ENCODE measurements at regions not wholly inside any gene's neighbourhood (a gene's known extent, or its start where the extent isn't known, plus 50 kb on each side); places are given as distances from the start of the nearest gene placed in this dataset.
"Not testable (repeated sequence)": the region's sequence is repeated elsewhere in the genome, so short reads cannot be mapped to it uniquely, and the experiment has no call there.

GRCh38 chr2:39487398-39488250 is 50.5 kb upstream of the MAP4K3 start:
- Histone ChIP-seq H3K9ac (ENCODE audit: low read depth, low read length) (0 out of 2 replicates have a peak overlapping the region, but pooled peaks have one; percentile 1), H3K27me3 (ENCODE audit: insufficient read depth, low read length) (no peaks in the 10 kb centered on the region), H3K27ac (ENCODE audit: low read length) (no peak overlapping the region), H3K9me3 (ENCODE audit: insufficient read depth, low read depth, low read length) (no peaks in the 10 kb centered on the region), H3K4me3 (ENCODE audit: low read length) (no peak overlapping the region), H3K4me1 (ENCODE audit: insufficient read depth, low read length) (peaks cover 34% of the 10 kb centered on the region; the same call in 1 of the 2 replicates), H3K36me3 (ENCODE audit: insufficient read depth, low read depth, low read length) (no peaks in the 10 kb centered on the region)

- Histone ChIP-seq H3K4me1 (ENCODE audit: insufficient read depth, low read length) (peaks cover 30% of the 10 kb centered on the region; the same call in 1 of the 2 replicates), H3K27ac (ENCODE audit: low read length) (no peak overlapping the region)
Observed at GRCh38 chr2:39488450-39488849, 51.4 kb upstream of the MAP4K3 start.

GRCh38 chr2:39490586-39490985 is 53.5 kb upstream of the MAP4K3 start:
- Histone ChIP-seq H3K9ac (ENCODE audit: low read depth, low read length) (no peak overlapping the region), H3K27me3 (ENCODE audit: insufficient read depth, low read length) (no peaks in the 10 kb centered on the region), H3K36me3 (ENCODE audit: insufficient read depth, low read depth, low read length) (no peaks in the 10 kb centered on the region), H3K4me1 (ENCODE audit: insufficient read depth, low read length) (peaks cover 13% of the 10 kb centered on the region; the same call in 1 of the 2 replicates), H3K4me3 (ENCODE audit: low read length) (no peak overlapping the region), H3K27ac (ENCODE audit: low read length) (no peak overlapping the region), H3K9me3 (ENCODE audit: insufficient read depth, low read depth, low read length) (no peaks in the 10 kb centered on the region)

More at GRCh38 chr2:39488450-39488849, 51.4 kb upstream of the MAP4K3 start:
- Histone ChIP-seq H3K9ac (ENCODE audit: low read depth, low read length) (no peak overlapping the region), H3K36me3 (ENCODE audit: insufficient read depth, low read depth, low read length) (no peaks in the 10 kb centered on the region), H3K9me3 (ENCODE audit: insufficient read depth, low read depth, low read length) (no peaks in the 10 kb centered on the region), H3K4me3 (ENCODE audit: low read length) (no peak overlapping the region), H3K27me3 (ENCODE audit: insufficient read depth, low read length) (no peaks in the 10 kb centered on the region)

- Histone ChIP-seq H3K36me3 (ENCODE audit: insufficient read depth, low read depth, low read length) (no peaks in the 10 kb centered on the region), H3K4me1 (ENCODE audit: insufficient read depth, low read length) (peaks cover 7% of the 10 kb centered on the region; the same call in 1 of the 2 replicates), H3K27ac (ENCODE audit: low read length) (no peak overlapping the region), H3K9me3 (ENCODE audit: insufficient read depth, low read depth, low read length) (no peaks in the 10 kb centered on the region), H3K27me3 (ENCODE audit: insufficient read depth, low read length) (no peaks in the 10 kb centered on the region), H3K9ac (ENCODE audit: low read depth, low read length) (no peak overlapping the region), H3K4me3 (ENCODE audit: low read length) (no peak overlapping the region)
Observed at GRCh38 chr2:39491653-39492052, 54.6 kb upstream of the MAP4K3 start.

GRCh38 chr2:39492095-39492590 is 55.1 kb upstream of the MAP4K3 start:
- no peaks in the 10 kb centered on the region for H3K27me3 ChIP-seq (ENCODE audit: insufficient read depth, low read length)
- H3K9ac ChIP-seq (ENCODE audit: low read depth, low read length) = no peak overlapping the region
- H3K36me3 ChIP-seq (ENCODE audit: insufficient read depth, low read depth, low read length) = no peaks in the 10 kb centered on the region
- no peak overlapping the region for H3K4me3 ChIP-seq (ENCODE audit: low read length)
- no peaks in the 10 kb centered on the region for H3K9me3 ChIP-seq (ENCODE audit: insufficient read depth, low read depth, low read length)
- H3K4me1 ChIP-seq (ENCODE audit: insufficient read depth, low read length) = peaks cover 7% of the 10 kb centered on the region; the same call in 1 of the 2 replicates
- H3K27ac ChIP-seq (ENCODE audit: low read length) = no peak overlapping the region

GRCh38 chr2:39492716-39493115 is 55.6 kb upstream of the MAP4K3 start:
- H3K4me3 ChIP-seq (ENCODE audit: low read length) = no peak overlapping the region
- peaks cover under 1% of the 10 kb centered on the region; the same call in 1 of the 2 replicates for H3K4me1 ChIP-seq (ENCODE audit: insufficient read depth, low read length)
- H3K27ac ChIP-seq (ENCODE audit: low read length) = no peak overlapping the region
- no peak overlapping the region for H3K9ac ChIP-seq (ENCODE audit: low read depth, low read length)
- H3K27me3 ChIP-seq (ENCODE audit: insufficient read depth, low read length) = no peaks in the 10 kb centered on the region
- H3K36me3 ChIP-seq (ENCODE audit: insufficient read depth, low read depth, low read length) = no peaks in the 10 kb centered on the region
- no peaks in the 10 kb centered on the region for H3K9me3 ChIP-seq (ENCODE audit: insufficient read depth, low read depth, low read length)

GRCh38 chr2:39494784-39495251 is 57.7 kb upstream of the MAP4K3 start:
- no peaks in the 10 kb centered on the region for H3K9me3 ChIP-seq (ENCODE audit: insufficient read depth, low read depth, low read length)
- no peaks in the 10 kb centered on the region for H3K36me3 ChIP-seq (ENCODE audit: insufficient read depth, low read depth, low read length)
- peaks cover 7% of the 10 kb centered on the region for H3K4me1 ChIP-seq (ENCODE audit: insufficient read depth, low read length)
- no peaks in the 10 kb centered on the region for H3K27me3 ChIP-seq (ENCODE audit: insufficient read depth, low read length)
- H3K9ac ChIP-seq (ENCODE audit: low read depth, low read length) = no peak overlapping the region
- H3K4me3 ChIP-seq (ENCODE audit: low read length) = no peak overlapping the region
- no peak overlapping the region for H3K27ac ChIP-seq (ENCODE audit: low read length)

GRCh38 chr2:39497082-39497801 is 60.2 kb upstream of the MAP4K3 start:
- H3K27ac ChIP-seq (ENCODE audit: low read length) = no peak overlapping the region
- H3K36me3 ChIP-seq (ENCODE audit: insufficient read depth, low read depth, low read length) = no peaks in the 10 kb centered on the region
- H3K27me3 ChIP-seq (ENCODE audit: insufficient read depth, low read length) = no peaks in the 10 kb centered on the region
- H3K9me3 ChIP-seq (ENCODE audit: insufficient read depth, low read depth, low read length) = no peaks in the 10 kb centered on the region
- no peak overlapping the region for H3K9ac ChIP-seq (ENCODE audit: low read depth, low read length)
- H3K4me1 ChIP-seq (ENCODE audit: insufficient read depth, low read length) = peaks cover 7% of the 10 kb centered on the region
- no peak overlapping the region for H3K4me3 ChIP-seq (ENCODE audit: low read length)

- H3K4me1 ChIP-seq (ENCODE audit: insufficient read depth, low read length); H3K27ac ChIP-seq (ENCODE audit: low read length); H3K9me3 ChIP-seq (ENCODE audit: insufficient read depth, low read depth, low read length); H3K27me3 ChIP-seq (ENCODE audit: insufficient read depth, low read length); H3K4me3 ChIP-seq (ENCODE audit: low read length); H3K36me3 ChIP-seq (ENCODE audit: insufficient read depth, low read depth, low read length); H3K9ac ChIP-seq (ENCODE audit: low read depth, low read length): not testable (repeated sequence)
Observed at GRCh38 chr2:39498176-39498575, 61.1 kb upstream of the MAP4K3 start.

GRCh38 chr2:39498786-39499185 is 61.7 kb upstream of the MAP4K3 start:
- Histone ChIP-seq H3K27me3 (ENCODE audit: insufficient read depth, low read length) (no peaks in the 10 kb centered on the region), H3K9ac (ENCODE audit: low read depth, low read length) (no peak overlapping the region), H3K4me1 (ENCODE audit: insufficient read depth, low read length) (peaks cover 7% of the 10 kb centered on the region), H3K4me3 (ENCODE audit: low read length) (no peak overlapping the region), H3K36me3 (ENCODE audit: insufficient read depth, low read depth, low read length) (no peaks in the 10 kb centered on the region), H3K9me3 (ENCODE audit: insufficient read depth, low read depth, low read length) (no peaks in the 10 kb centered on the region), H3K27ac (ENCODE audit: low read length) (no peak overlapping the region)

GRCh38 chr2:39499336-39499735 is 62.3 kb upstream of the MAP4K3 start:
- no peaks in the 10 kb centered on the region for H3K27me3 ChIP-seq (ENCODE audit: insufficient read depth, low read length)
- no peak overlapping the region for H3K4me3 ChIP-seq (ENCODE audit: low read length)
- H3K27ac ChIP-seq (ENCODE audit: low read length) = no peak overlapping the region
- no peaks in the 10 kb centered on the region for H3K36me3 ChIP-seq (ENCODE audit: insufficient read depth, low read depth, low read length)
- peaks cover 9% of the 10 kb centered on the region for H3K4me1 ChIP-seq (ENCODE audit: insufficient read depth, low read length)
- no peaks in the 10 kb centered on the region for H3K9me3 ChIP-seq (ENCODE audit: insufficient read depth, low read depth, low read length)
- H3K9ac ChIP-seq (ENCODE audit: low read depth, low read length) = no peak overlapping the region

All from iPS-20b (cell line).